ENCODE measurements at regions not wholly inside any gene's neighbourhood (a gene's known extent, or its start where the extent isn't known, plus 50 kb on each side); places are given as distances from the start of the nearest gene placed in this dataset.
"Not testable (repeated sequence)": the region's sequence is repeated elsewhere in the genome, so short reads cannot be mapped to it uniquely, and the experiment has no call there.

DNA sequence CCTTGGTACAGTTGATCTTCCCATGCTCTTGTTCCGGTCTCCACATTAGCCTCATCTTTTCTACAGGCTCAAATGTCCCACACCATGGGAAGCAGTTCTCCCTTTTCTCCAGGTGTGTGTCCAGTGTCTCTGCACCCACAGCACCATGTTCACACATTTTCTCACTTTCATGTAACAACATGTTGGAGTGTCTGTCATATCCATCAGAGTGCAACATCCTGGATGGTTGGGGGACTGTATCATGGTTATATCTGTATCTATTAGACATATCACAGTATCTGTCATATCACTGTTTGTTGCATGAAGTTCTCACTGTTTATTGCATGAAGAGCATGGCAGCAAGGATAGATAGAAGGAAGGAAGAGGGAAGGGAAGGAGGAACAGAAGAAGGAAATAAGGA, 635.6 kb downstream of the EPM2A start:
- Mint-ChIP-seq H3K36me3 (ENCODE audit: low read depth) (no peaks in the 10 kb centered on the region), H3K4me3 (no peak overlapping the region), H3K27ac (no peak overlapping the region), H3K4me1 (no peaks in the 10 kb centered on the region), H3K27me3 (ENCODE audit: low read depth) (no peaks in the 10 kb centered on the region), H3K9me3 (peaks cover 23% of the 10 kb centered on the region)
- TF ChIP-seq, protein P1, sequence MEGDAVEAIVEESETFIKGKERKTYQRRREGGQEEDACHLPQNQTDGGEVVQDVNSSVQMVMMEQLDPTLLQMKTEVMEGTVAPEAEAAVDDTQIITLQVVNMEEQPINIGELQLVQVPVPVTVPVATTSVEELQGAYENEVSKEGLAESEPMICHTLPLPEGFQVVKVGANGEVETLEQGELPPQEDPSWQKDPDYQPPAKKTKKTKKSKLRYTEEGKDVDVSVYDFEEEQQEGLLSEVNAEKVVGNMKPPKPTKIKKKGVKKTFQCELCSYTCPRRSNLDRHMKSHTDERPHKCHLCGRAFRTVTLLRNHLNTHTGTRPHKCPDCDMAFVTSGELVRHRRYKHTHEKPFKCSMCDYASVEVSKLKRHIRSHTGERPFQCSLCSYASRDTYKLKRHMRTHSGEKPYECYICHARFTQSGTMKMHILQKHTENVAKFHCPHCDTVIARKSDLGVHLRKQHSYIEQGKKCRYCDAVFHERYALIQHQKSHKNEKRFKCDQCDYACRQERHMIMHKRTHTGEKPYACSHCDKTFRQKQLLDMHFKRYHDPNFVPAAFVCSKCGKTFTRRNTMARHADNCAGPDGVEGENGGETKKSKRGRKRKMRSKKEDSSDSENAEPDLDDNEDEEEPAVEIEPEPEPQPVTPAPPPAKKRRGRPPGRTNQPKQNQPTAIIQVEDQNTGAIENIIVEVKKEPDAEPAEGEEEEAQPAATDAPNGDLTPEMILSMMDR (IDR thresholded peaks at IDR 0.05; ENCODE audit: unreplicated experiment in 3 of 3) = no peak

DNA sequence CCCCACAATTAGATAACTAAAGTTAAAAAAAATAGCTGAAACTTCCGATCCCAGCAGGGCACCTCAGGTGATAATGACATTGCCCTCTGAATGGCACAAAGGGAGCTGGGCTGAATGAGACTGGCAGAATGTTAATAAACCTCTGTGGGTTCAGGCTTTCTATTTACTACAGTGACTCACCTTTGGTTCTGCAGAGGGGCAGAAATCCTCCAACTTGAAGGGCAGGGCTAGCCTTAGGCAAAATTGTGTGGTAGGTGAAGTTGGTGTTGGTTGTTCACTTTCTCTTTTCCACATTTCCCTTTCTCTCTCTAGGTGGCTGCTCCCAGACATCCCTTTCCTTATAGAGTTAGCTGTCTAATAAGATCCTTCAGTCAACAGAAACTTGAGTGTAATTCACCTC, 625.2 kb downstream of the EPM2A start:
- Mint-ChIP-seq H3K27me3 (ENCODE audit: low read depth) (peaks cover 3% of the 10 kb centered on the region), H3K27ac (no peak overlapping the region), H3K36me3 (ENCODE audit: low read depth) (no peaks in the 10 kb centered on the region), H3K9me3 (no peaks in the 10 kb centered on the region), H3K4me1 (no peaks in the 10 kb centered on the region), H3K4me3 (no peak overlapping the region)
- TF ChIP-seq, protein P1 (IDR thresholded peaks at IDR 0.05; ENCODE audit: unreplicated experiment in 3 of 3) = no peak

DNA sequence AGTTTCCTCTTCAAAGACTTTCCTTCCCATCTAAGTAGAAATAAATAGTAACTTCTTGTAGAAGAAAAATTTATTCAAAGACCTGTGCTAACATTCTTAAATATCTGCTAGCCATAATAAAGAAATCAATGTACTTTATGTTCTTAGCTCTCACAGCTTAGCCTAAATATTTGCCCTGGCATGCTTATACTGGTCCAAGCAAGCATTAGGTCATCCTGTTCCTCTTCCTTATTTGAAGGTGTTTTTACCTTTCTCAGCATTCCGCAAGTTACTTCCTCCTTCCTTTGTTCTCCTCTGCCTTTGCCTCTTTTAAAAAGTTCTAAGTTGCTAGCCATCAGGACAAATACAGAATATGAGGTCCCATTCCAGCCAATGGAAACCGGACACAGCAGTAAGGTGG, 623.9 kb downstream of the EPM2A start:
- not testable (repeated sequence) for H3K27me3 Mint-ChIP-seq (ENCODE audit: low read depth); H3K9me3 Mint-ChIP-seq; H3K4me3 Mint-ChIP-seq; H3K27ac Mint-ChIP-seq; H3K36me3 Mint-ChIP-seq (ENCODE audit: low read depth); H3K4me1 Mint-ChIP-seq

DNA sequence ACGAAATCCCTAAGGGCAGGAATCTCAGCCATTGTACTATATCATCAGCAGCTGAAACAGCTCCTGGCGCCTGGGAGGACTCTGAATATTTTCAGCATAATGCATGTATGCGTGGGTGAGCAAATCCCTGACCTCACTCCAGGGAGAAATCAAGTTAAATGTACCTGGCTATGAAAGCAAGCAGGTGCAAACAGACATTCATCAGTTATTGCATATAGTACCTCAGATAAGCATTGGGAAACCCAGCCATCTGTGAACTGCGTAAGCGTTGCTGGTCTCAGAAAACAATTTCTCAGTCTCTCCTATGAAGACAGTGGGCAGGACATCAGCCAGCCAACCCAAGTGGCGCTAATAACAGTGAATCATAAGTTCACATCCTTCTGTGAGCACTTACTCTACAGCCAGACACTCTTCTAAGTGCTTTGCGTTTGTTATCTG, 622.6 kb downstream of the EPM2A start:
- TF ChIP-seq, protein P1 (IDR thresholded peaks at IDR 0.05; ENCODE audit: unreplicated experiment in 3 of 3) = no peak
- no peak overlapping the region for H3K27ac Mint-ChIP-seq
- H3K4me1 Mint-ChIP-seq = no peaks in the 10 kb centered on the region
- H3K27me3 Mint-ChIP-seq (ENCODE audit: low read depth) = peaks cover 3% of the 10 kb centered on the region
- no peak overlapping the region for H3K4me3 Mint-ChIP-seq
- no peaks in the 10 kb centered on the region for H3K9me3 Mint-ChIP-seq
- H3K36me3 Mint-ChIP-seq (ENCODE audit: low read depth) = no peaks in the 10 kb centered on the region

DNA sequence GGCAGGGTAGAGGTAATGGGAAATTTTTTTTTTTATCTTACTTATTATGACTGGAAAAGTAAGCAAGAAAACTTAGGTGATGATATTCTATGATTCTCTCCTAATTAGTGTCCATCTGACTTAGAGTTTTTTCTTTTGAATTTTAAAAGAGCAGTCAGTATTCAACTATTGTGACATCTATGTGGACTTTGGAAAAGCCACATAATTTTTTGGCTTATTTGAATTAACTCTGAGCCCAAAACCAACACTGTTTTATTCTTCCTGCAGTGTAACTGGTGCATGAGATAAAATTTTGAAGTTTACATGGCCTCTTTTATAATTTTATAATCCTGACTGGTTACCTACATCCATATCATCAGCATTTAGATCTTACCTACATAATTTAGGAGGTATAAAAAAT, 619.7 kb downstream of the EPM2A start:
- H3K4me3 Mint-ChIP-seq = no peak overlapping the region
- no peaks in the 10 kb centered on the region for H3K36me3 Mint-ChIP-seq (ENCODE audit: low read depth)

DNA sequence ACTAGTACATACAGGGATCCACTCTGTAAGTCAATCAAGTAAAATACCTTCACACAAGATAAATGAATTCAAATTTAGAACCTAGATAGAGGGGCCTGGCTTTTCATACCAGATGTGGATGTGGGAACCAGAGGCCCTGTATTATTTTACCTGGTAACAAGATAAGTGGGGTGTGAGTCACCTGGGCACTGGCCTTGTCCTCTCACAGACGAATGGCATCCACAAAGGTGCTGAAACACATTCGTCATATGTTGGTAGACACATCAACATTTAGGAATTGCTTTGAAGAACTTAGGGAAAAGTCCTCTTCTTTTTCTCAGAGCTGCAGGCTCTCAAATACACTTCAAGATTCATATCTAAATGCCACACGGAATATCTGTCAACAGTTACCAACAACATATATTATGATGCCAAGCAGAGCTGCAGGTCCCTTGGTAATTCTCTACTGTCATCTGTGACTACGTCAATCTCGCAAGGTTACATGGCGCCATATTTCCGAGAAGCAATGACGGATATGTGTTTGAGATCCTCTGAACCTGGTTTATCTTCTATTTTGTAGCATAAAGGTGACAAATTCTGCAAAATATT, 618.6 kb downstream of the EPM2A start:
- H3K36me3 Mint-ChIP-seq (ENCODE audit: low read depth) = no peaks in the 10 kb centered on the region
- H3K9me3 Mint-ChIP-seq = no peaks in the 10 kb centered on the region
- no peaks in the 10 kb centered on the region for H3K4me1 Mint-ChIP-seq
- H3K4me3 Mint-ChIP-seq = no peak overlapping the region
- TF ChIP-seq, protein P1 (IDR thresholded peaks at IDR 0.05; ENCODE audit: unreplicated experiment in 3 of 3) = no peak
- no peak overlapping the region for H3K27ac Mint-ChIP-seq
- H3K27me3 Mint-ChIP-seq (ENCODE audit: low read depth) = no peaks in the 10 kb centered on the region

More for the DNA sequence above, 619.7 kb downstream of the EPM2A start:
- H3K4me1 Mint-ChIP-seq = no peaks in the 10 kb centered on the region
- H3K27me3 Mint-ChIP-seq (ENCODE audit: low read depth) = no peaks in the 10 kb centered on the region
- no peak overlapping the region for H3K27ac Mint-ChIP-seq
- TF ChIP-seq, protein P1 (IDR thresholded peaks at IDR 0.05; ENCODE audit: unreplicated experiment in 3 of 3) = no peak
- H3K9me3 Mint-ChIP-seq = no peaks in the 10 kb centered on the region

Data from nephron (organoid).